ENCODE measurements at regions not wholly inside any gene's neighbourhood (a gene's known extent, or its start where the extent isn't known, plus 50 kb on each side); places are given as distances from the start of the nearest gene placed in this dataset.

DNA sequence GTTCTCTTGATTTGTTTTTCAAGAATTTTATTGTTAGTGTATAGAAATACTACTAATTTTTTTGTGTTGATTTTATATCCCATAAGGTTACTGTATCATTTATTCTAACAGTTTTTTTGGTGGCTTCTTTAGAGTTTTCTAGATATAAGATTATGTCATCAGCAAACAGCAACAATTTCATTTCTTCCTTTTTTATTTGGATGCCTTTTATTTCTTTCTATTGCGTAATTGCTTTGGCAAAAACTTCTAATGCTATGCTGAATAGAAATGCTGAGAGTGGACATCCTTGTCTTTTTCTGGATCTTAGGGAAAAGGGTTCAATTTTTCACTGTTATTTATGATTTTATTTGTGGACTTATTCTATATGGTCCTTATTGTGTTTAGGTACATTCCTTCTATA lies 298.8 kb downstream of the RPRM start:
- TF ChIP-seq, protein P1, sequence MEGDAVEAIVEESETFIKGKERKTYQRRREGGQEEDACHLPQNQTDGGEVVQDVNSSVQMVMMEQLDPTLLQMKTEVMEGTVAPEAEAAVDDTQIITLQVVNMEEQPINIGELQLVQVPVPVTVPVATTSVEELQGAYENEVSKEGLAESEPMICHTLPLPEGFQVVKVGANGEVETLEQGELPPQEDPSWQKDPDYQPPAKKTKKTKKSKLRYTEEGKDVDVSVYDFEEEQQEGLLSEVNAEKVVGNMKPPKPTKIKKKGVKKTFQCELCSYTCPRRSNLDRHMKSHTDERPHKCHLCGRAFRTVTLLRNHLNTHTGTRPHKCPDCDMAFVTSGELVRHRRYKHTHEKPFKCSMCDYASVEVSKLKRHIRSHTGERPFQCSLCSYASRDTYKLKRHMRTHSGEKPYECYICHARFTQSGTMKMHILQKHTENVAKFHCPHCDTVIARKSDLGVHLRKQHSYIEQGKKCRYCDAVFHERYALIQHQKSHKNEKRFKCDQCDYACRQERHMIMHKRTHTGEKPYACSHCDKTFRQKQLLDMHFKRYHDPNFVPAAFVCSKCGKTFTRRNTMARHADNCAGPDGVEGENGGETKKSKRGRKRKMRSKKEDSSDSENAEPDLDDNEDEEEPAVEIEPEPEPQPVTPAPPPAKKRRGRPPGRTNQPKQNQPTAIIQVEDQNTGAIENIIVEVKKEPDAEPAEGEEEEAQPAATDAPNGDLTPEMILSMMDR (conservative IDR thresholded peaks at IDR 0.05): no peak
- no peak for TF ChIP-seq ZFX (IDR thresholded peaks at IDR 0.05)
